ENCODE measurements at regions not wholly inside any gene's neighbourhood (a gene's known extent, or its start where the extent isn't known, plus 50 kb on each side); places are given as distances from the start of the nearest gene placed in this dataset.

DNA sequence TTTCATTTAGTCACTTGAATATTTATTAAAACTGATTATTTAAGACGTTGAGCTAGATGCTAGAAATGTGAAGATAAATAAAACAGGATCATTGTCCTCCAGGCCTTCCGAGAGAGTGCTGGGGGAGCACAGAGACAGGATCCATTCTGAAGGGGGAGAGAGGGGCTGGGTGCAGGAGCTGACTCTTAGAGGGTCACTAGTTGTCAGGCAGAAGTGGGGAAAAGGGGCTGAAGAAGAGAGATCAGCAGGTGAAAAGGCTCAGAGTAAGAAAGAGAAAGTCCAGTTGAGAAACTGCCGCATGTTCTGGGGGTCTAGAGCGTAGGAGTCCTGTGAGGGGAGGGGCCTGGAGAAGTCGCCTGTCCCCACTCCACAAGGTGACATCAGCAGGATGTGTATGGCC lies 206.2 kb upstream of the SNX19 start:
- TF ChIP-seq POLR2A (IDR thresholded peaks at IDR 0.05), result no peak
- TF ChIP-seq, protein P1, sequence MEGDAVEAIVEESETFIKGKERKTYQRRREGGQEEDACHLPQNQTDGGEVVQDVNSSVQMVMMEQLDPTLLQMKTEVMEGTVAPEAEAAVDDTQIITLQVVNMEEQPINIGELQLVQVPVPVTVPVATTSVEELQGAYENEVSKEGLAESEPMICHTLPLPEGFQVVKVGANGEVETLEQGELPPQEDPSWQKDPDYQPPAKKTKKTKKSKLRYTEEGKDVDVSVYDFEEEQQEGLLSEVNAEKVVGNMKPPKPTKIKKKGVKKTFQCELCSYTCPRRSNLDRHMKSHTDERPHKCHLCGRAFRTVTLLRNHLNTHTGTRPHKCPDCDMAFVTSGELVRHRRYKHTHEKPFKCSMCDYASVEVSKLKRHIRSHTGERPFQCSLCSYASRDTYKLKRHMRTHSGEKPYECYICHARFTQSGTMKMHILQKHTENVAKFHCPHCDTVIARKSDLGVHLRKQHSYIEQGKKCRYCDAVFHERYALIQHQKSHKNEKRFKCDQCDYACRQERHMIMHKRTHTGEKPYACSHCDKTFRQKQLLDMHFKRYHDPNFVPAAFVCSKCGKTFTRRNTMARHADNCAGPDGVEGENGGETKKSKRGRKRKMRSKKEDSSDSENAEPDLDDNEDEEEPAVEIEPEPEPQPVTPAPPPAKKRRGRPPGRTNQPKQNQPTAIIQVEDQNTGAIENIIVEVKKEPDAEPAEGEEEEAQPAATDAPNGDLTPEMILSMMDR (IDR thresholded peaks at IDR 0.05), result no peak
- H3K4me3 ChIP-seq, result no peak overlapping the region
- H3K4me1 ChIP-seq, result no peaks in the 10 kb centered on the region
- no peak overlapping the region for H3K27ac ChIP-seq
- no peaks in the 10 kb centered on the region for H3K36me3 ChIP-seq
- DNase-seq, result no peak
- H3K9me3 ChIP-seq, result no peaks in the 10 kb centered on the region
- intact Hi-C loops (cut with DNase I; ENCODE audit: low total_unique reads), result no loop called here
- no peaks in the 10 kb centered on the region for H3K27me3 ChIP-seq

- no peaks in the 10 kb centered on the region for H3K9me3 ChIP-seq
- intact Hi-C loops (cut with DNase I; ENCODE audit: low total_unique reads), result no loop called here
- H3K27ac ChIP-seq, result no peak overlapping the region
- no peaks in the 10 kb centered on the region for H3K27me3 ChIP-seq
- no peak overlapping the region for H3K4me3 ChIP-seq
- no peaks in the 10 kb centered on the region for H3K4me1 ChIP-seq
- no peak for DNase-seq
- no peaks in the 10 kb centered on the region for H3K36me3 ChIP-seq
- no peak for TF ChIP-seq POLR2A (IDR thresholded peaks at IDR 0.05)
- TF ChIP-seq, protein P1 (IDR thresholded peaks at IDR 0.05), result no peak
Measured at GRCh38 chr11:131129474-131129873, 213.2 kb upstream of the SNX19 start.

DNA sequence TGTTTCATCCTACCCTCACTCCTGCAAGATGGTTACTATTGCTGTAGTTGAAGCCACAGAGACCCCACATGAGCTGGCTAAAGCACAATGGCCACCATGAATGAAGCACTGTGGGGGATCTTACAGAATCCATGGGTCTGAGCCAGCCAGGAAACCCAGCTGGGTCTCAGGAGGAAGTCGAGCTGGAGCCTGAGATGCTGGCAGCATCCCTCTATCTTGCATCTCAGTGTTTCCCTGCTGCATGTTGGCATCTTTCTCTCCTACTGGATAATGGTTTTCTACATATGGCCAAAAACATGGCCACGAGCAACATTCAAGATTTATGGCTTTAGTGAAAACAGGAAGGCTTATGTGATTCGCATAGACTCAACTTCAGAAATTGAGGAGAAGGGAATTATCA lies 219.3 kb upstream of the SNX19 start:
- intact Hi-C loops (cut with DNase I; ENCODE audit: low total_unique reads), result no loop called here
- no peak for DNase-seq
- Histone ChIP-seq H3K27ac (no peak overlapping the region), H3K36me3 (no peaks in the 10 kb centered on the region), H3K27me3 (no peaks in the 10 kb centered on the region), H3K9me3 (no peaks in the 10 kb centered on the region), H3K4me3 (no peak overlapping the region), H3K4me1 (no peaks in the 10 kb centered on the region)
- TF ChIP-seq POLR2A (IDR thresholded peaks at IDR 0.05), result no peak
- TF ChIP-seq, protein P1 (IDR thresholded peaks at IDR 0.05), result no peak

GRCh38 chr11:131136486-131136885 lies 220.2 kb upstream of the SNX19 start:
- Histone ChIP-seq H3K9me3 (no peaks in the 10 kb centered on the region), H3K27me3 (no peaks in the 10 kb centered on the region), H3K36me3 (no peaks in the 10 kb centered on the region), H3K4me1 (no peaks in the 10 kb centered on the region), H3K27ac (no peak overlapping the region), H3K4me3 (no peak overlapping the region)
- TF ChIP-seq, protein P1 (IDR thresholded peaks at IDR 0.05), result no peak
- no peak for TF ChIP-seq POLR2A (IDR thresholded peaks at IDR 0.05)
- intact Hi-C loops (cut with DNase I; ENCODE audit: low total_unique reads), result no loop called here
- DNase-seq, result no peak

- TF ChIP-seq, protein P1 (IDR thresholded peaks at IDR 0.05), result no peak
- no peak for TF ChIP-seq POLR2A (IDR thresholded peaks at IDR 0.05)
- Histone ChIP-seq H3K36me3 (no peaks in the 10 kb centered on the region), H3K27ac (no peak overlapping the region), H3K4me3 (no peak overlapping the region), H3K27me3 (no peaks in the 10 kb centered on the region), H3K4me1 (no peaks in the 10 kb centered on the region), H3K9me3 (no peaks in the 10 kb centered on the region)
- no peak for DNase-seq
- intact Hi-C loops (cut with DNase I; ENCODE audit: low total_unique reads), result no loop called here
Measured at GRCh38 chr11:131137046-131137445, 220.8 kb upstream of the SNX19 start.
